Stomach (tissue), 8 donors: ENCODE measurements at regions not wholly inside any gene's neighbourhood (a gene's known extent, or its start where the extent isn't known, plus 50 kb on each side); places are given as distances from the start of the nearest gene placed in this dataset.

Experiments used
- DNase-seq, 2 donors: peaks; one replicate each; pipeline versions ENCODE4 v3.0.0 to v3.0.0-alpha.2; 2013 to 2019
- H3K27ac ChIP-seq, 5 donors: fragments of 200-600 bp in 4 of 5; sonication (generic) in 4 of 5; one replicate each; pipeline ENCODE4 v1.5.1; 2013 to 2019; ENCODE audit warnings: mild to moderate bottlenecking in 1 of 5, moderate library complexity in 1 of 5
- H3K27me3 ChIP-seq, 3 donors: fragments of 200-600 bp; sonication (generic); one replicate each; pipeline ENCODE4 v1.5.1; 2017 to 2019; ENCODE audit warnings: mixed run types in 1 of 3
- H3K36me3 ChIP-seq, 4 donors: fragments of 200-600 bp; sonication (generic); 1 replicate in 3 of 4; 2 replicates in 1 of 4; pipeline ENCODE4 v1.5.1; 2016 to 2019
- H3K4me1 ChIP-seq, 4 donors: fragments of 200-600 bp; sonication (generic); one replicate each; pipeline ENCODE4 v1.5.1; 2016 to 2019
- H3K4me3 ChIP-seq, 4 donors: fragments of 200-600 bp; sonication (generic) in 3 of 4; one replicate each; pipeline ENCODE4 v1.5.1; 2016 to 2019; ENCODE audit warnings: mild to moderate bottlenecking in 1 of 4
- H3K9me3 ChIP-seq, 4 donors: fragments of 200-600 bp; sonication (generic); one replicate each; pipeline ENCODE4 v1.5.1; 2016 to 2019
- CTCF ChIP-seq, 7 experiments: fragments of 450-650 bp in 4 of 7; fragments of 200-600 bp in 3 of 7; sonication (generic) in 3 of 7; IDR thresholded peaks; one replicate each; pipeline ENCODE4 v1.5.1; 2016 to 2019; ENCODE audit warnings: antibody characterized with exemption in 7 of 7, control low read depth in 2 of 7, mild to moderate bottlenecking in 1 of 7
- EP300 ChIP-seq: sonication (generic); formaldehyde crosslinking; IDR thresholded peaks from one replicate; pipeline ENCODE4 v1.6.1; 2017; ENCODE audit warnings: antibody characterized with exemption
- POLR2A ChIP-seq, 4 donors: fragments of 450-650 bp; IDR thresholded peaks; one replicate each; pipeline ENCODE4 v1.6.1; 2016; ENCODE audit warnings: antibody characterized with exemption in 4 of 4, control low read depth in 2 of 4, mild to moderate bottlenecking in 1 of 4, moderate library complexity in 1 of 4
- POLR2AphosphoS5 ChIP-seq, 3 donors: sonication (generic); formaldehyde crosslinking; IDR thresholded peaks; one replicate each; pipeline ENCODE4 v1.6.1; 2016; ENCODE audit warnings: antibody characterized with exemption in 3 of 3
- WGBS, 5 donors: extraction: QIAGEN DNeasy Blood & Tissue Kit in 3 of 5; methylation state at CpG; one replicate each; pipeline versions ENCODE4 v1.1.5 to v1.1.7; 2013 to 2018; 5-methylcytosine and 5-hydroxymethylcytosine counted together
- intact Hi-C: fragments of 100-400 bp; cut with DNase I; formaldehyde crosslinking; loops from one replicate; pipeline ENCODE4 v1.15.1; 2023; ENCODE audit warnings: low total_unique reads
- donor health status: healthy with polysubstance abuse.
- donor health status: Bipolar disorder and iron deficiency.
- donor health status: healthy.

DNA sequence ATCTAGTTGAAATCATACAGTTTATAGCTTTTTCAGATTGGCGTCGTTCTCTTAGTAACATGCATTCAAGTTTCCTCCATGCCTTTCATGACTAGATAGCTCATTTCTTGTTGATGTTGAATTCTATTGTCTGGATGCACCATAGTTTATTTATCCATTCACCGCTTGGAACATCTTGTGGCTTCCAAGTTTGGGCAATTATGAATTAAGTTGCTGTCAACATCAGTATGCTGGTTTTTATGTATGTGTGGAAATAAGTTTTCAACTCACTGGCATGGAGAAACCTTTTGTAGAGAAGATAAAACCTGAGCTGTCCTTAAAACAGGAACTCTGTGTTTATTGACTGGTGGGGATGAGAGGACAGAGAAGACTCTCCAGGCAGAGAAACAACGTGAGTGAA, 248.0 kb downstream of the CDC5L start:
- intact Hi-C loops = no loop called here
- no peak for DNase-seq
- H3K27me3 ChIP-seq = peaks cover 0 to 19% (median 5%) of the 10 kb centered on the region in 3 donors
- no peaks in the 10 kb centered on the region for H3K36me3 ChIP-seq
- no peak for TF ChIP-seq EP300
- no peak for TF ChIP-seq CTCF (IDR thresholded peaks at IDR 0.05)
- TF ChIP-seq POLR2AphosphoS5 (IDR thresholded peaks at IDR 0.05) = no peak
- no peak for TF ChIP-seq POLR2A (IDR thresholded peaks at IDR 0.05)
- no peak overlapping the region for H3K27ac ChIP-seq
- H3K9me3 ChIP-seq = peaks cover 0 to 5% (median 0%) of the 10 kb centered on the region in 4 donors
- no peaks in the 10 kb centered on the region for H3K4me1 ChIP-seq
- 71 to 82% (median 79%) methylated on average over 4 of the region's 4 CpGs for WGBS, 5 donors
- H3K4me3 ChIP-seq = no peak overlapping the region

- Histone ChIP-seq H3K36me3 (no peaks in the 10 kb centered on the region), H3K4me3 (no peak overlapping the region), H3K4me1 (no peaks in the 10 kb centered on the region), H3K27me3 (peaks cover 0 to 10% (median 0%) of the 10 kb centered on the region in 3 donors), H3K9me3 (peaks cover 0 to 5% (median 0%) of the 10 kb centered on the region in 4 donors), H3K27ac (no peak overlapping the region)
- WGBS, 5 donors = 62 to 86% (median 75%) methylated on average over 13 to 14 of the region's 14 CpGs
- intact Hi-C loops = no loop called here
- TF ChIP-seq POLR2AphosphoS5 (IDR thresholded peaks at IDR 0.05) = no peak
- no peak for TF ChIP-seq EP300
- TF ChIP-seq CTCF (IDR thresholded peaks at IDR 0.05) = no peak
- TF ChIP-seq POLR2A (IDR thresholded peaks at IDR 0.05) = no peak
- DNase-seq = no peak
Observed at GRCh38 chr6:44636561-44637248, 249.2 kb downstream of the CDC5L start.

GRCh38 chr6:44641344-44642031, 254.0 kb downstream of the CDC5L start:
- H3K9me3 ChIP-seq = peaks cover 0 to 5% (median 0%) of the 10 kb centered on the region in 4 donors
- TF ChIP-seq EP300 = no peak
- no peak for TF ChIP-seq CTCF (IDR thresholded peaks at IDR 0.05)
- TF ChIP-seq POLR2A (IDR thresholded peaks at IDR 0.05) = no peak
- no peaks in the 10 kb centered on the region for H3K36me3 ChIP-seq
- no peaks in the 10 kb centered on the region for H3K27me3 ChIP-seq
- no peak for DNase-seq
- H3K4me1 ChIP-seq = no peaks in the 10 kb centered on the region
- 70 to 79% (median 76%) methylated on average over 10 of the region's 10 CpGs for WGBS, 5 donors
- intact Hi-C loops = no loop called here
- H3K27ac ChIP-seq = no peak overlapping the region
- no peak overlapping the region for H3K4me3 ChIP-seq

GRCh38 chr6:44642349-44642748, 254.8 kb downstream of the CDC5L start:
- Histone ChIP-seq H3K9me3 (peaks cover 0 to 3% (median 0%) of the 10 kb centered on the region in 4 donors), H3K36me3 (no peaks in the 10 kb centered on the region), H3K27ac (no peak overlapping the region), H3K4me3 (no peak overlapping the region), H3K4me1 (no peaks in the 10 kb centered on the region), H3K27me3 (no peaks in the 10 kb centered on the region)
- no peak for DNase-seq
- WGBS, 5 donors = 82 to 94% (median 87%) methylated on average over 1 of the region's 1 CpG
- TF ChIP-seq POLR2AphosphoS5 (IDR thresholded peaks at IDR 0.05) = no peak
- no peak for TF ChIP-seq EP300
- no peak for TF ChIP-seq POLR2A (IDR thresholded peaks at IDR 0.05)
- TF ChIP-seq CTCF (IDR thresholded peaks at IDR 0.05) = no peak
- intact Hi-C loops = no loop called here
